ENCODE measurements at regions not wholly inside any gene's neighbourhood (a gene's known extent, or its start where the extent isn't known, plus 50 kb on each side); places are given as distances from the start of the nearest gene placed in this dataset. TPM values are rescaled to one million over a fixed set of nuclear protein-coding genes. Genes with fewer than 3 reads are reported as not detected.

- Histone ChIP-seq H2AFZ (ENCODE audit: low read length) (no peak overlapping the region), H4K20me1 (ENCODE audit: insufficient read depth, low read length) (no peaks in the 10 kb centered on the region), H3K27ac (ENCODE audit: low read depth, low read length, poor library complexity, severe bottlenecking) (no peak overlapping the region), H3K4me3 (ENCODE audit: low read depth, low read length, poor library complexity, severe bottlenecking) (no peak overlapping the region), H3K9me2 (ENCODE audit: insufficient read depth, low read length) (no peaks in the 10 kb centered on the region), H3K79me2 (ENCODE audit: insufficient read depth, low read depth, low read length) (no peaks in the 10 kb centered on the region), H3K36me3 (ENCODE audit: insufficient read depth, low read length) (no peaks in the 10 kb centered on the region), H3K4me2 (ENCODE audit: low read length) (no peak overlapping the region), H3K9me3 (ENCODE audit: low read length) (no peaks in the 10 kb centered on the region), H3K4me1 (ENCODE audit: insufficient read depth, low read length, poor library complexity, severe bottlenecking) (no peaks in the 10 kb centered on the region)
- POLR2A ChIA-PET, result interaction anchor here (0.6 kb wide), 1 partner anchor 403 kb away, joined by 3 read pairs; no protein-coding TSS in a partner anchor
- BruUV-seq (replicated peaks), result no TSS peak
- TF ChIP-seq CTCF (conservative IDR thresholded peaks at IDR 0.05; ENCODE audit: low read length), result no peak
- TF ChIP-seq EZH2phosphoT487 (IDR thresholded peaks at IDR 0.05; ENCODE audit: borderline replicate concordance, low read depth, low read length), result no peak
- no peak for DNase-seq (ENCODE audit: low spot score)
- CTCF ChIA-PET (ENCODE audit: unreplicated experiment), result no interaction called here
- intact Hi-C loops (cut with micrococcal nuclease; ENCODE audit: unreplicated experiment), result no loop called here
Measured at GRCh38 chr17:6184508-6184907, 114.3 kb downstream of the WSCD1 start.

- no peaks in the 10 kb centered on the region for H4K20me1 ChIP-seq (ENCODE audit: insufficient read depth, low read length)
- CTCF ChIA-PET (ENCODE audit: unreplicated experiment), result no interaction called here
- POLR2A ChIA-PET, result no interaction called here
- no peak overlapping the region for H3K4me3 ChIP-seq (ENCODE audit: low read depth, low read length, poor library complexity, severe bottlenecking)
- no peak for DNase-seq (ENCODE audit: low spot score)
- no peak overlapping the region for H2AFZ ChIP-seq (ENCODE audit: low read length)
- H3K9me2 ChIP-seq (ENCODE audit: insufficient read depth, low read length), result no peaks in the 10 kb centered on the region
- BruUV-seq (replicated peaks), result no TSS peak
- H3K9me3 ChIP-seq (ENCODE audit: low read length), result no peaks in the 10 kb centered on the region
- H3K79me2 ChIP-seq (ENCODE audit: insufficient read depth, low read depth, low read length), result no peaks in the 10 kb centered on the region
- no peaks in the 10 kb centered on the region for H3K36me3 ChIP-seq (ENCODE audit: insufficient read depth, low read length)
- H3K27ac ChIP-seq (ENCODE audit: low read depth, low read length, poor library complexity, severe bottlenecking), result no peak overlapping the region
- H3K4me2 ChIP-seq (ENCODE audit: low read length), result no peak overlapping the region
- no peaks in the 10 kb centered on the region for H3K4me1 ChIP-seq (ENCODE audit: insufficient read depth, low read length, poor library complexity, severe bottlenecking)
- intact Hi-C loops (cut with micrococcal nuclease; ENCODE audit: unreplicated experiment), result no loop called here
- no peak for TF ChIP-seq EZH2phosphoT487 (IDR thresholded peaks at IDR 0.05; ENCODE audit: borderline replicate concordance, low read depth, low read length)
Measured at GRCh38 chr17:6179017-6179416, 108.8 kb downstream of the WSCD1 start.

GRCh38 chr17:6177941-6178694, 107.9 kb downstream of the WSCD1 start:
- POLR2A ChIA-PET, result no interaction called here
- Histone ChIP-seq H3K4me3 (ENCODE audit: low read depth, low read length, poor library complexity, severe bottlenecking) (no peak overlapping the region), H3K36me3 (ENCODE audit: insufficient read depth, low read length) (no peaks in the 10 kb centered on the region), H2AFZ (ENCODE audit: low read length) (no peak overlapping the region), H3K9me3 (ENCODE audit: low read length) (no peaks in the 10 kb centered on the region), H3K79me2 (ENCODE audit: insufficient read depth, low read depth, low read length) (no peaks in the 10 kb centered on the region), H3K4me2 (ENCODE audit: low read length) (no peak overlapping the region), H3K4me1 (ENCODE audit: insufficient read depth, low read length, poor library complexity, severe bottlenecking) (no peaks in the 10 kb centered on the region), H3K9me2 (ENCODE audit: insufficient read depth, low read length) (no peaks in the 10 kb centered on the region), H3K27ac (ENCODE audit: low read depth, low read length, poor library complexity, severe bottlenecking) (no peak overlapping the region), H4K20me1 (ENCODE audit: insufficient read depth, low read length) (no peaks in the 10 kb centered on the region)
- CTCF ChIA-PET (ENCODE audit: unreplicated experiment), result no interaction called here
- intact Hi-C loops (cut with micrococcal nuclease; ENCODE audit: unreplicated experiment), result no loop called here
- BruUV-seq (replicated peaks), result no TSS peak
- TF ChIP-seq EZH2phosphoT487 (IDR thresholded peaks at IDR 0.05; ENCODE audit: borderline replicate concordance, low read depth, low read length) (no peak), CTCF (conservative IDR thresholded peaks at IDR 0.05; ENCODE audit: low read length) (no peak)
- no peak for DNase-seq (ENCODE audit: low spot score)

Small RNAs in the stretch of these regions (small RNA-seq; reads per million reads assigned to genes)
- gene RNU6-1264P, result not detected

Data from OCI-LY7 (cell line).